Stimulated activated CD4-positive, alpha-beta T cell treated with anti-CD3 and anti-CD28 coated beads, Interleukin-2, amount 100 ng/mL, for 4 hours (primary cell): ENCODE measurements at regions not wholly inside any gene's neighbourhood (a gene's known extent, or its start where the extent isn't known, plus 50 kb on each side); places are given as distances from the start of the nearest gene placed in this dataset.

Source experiments
- DNase-seq: peaks from one replicate; pipeline ENCODE4 v3.0.0-alpha.2; 2020; ENCODE audit warnings: low read depth

DNA sequence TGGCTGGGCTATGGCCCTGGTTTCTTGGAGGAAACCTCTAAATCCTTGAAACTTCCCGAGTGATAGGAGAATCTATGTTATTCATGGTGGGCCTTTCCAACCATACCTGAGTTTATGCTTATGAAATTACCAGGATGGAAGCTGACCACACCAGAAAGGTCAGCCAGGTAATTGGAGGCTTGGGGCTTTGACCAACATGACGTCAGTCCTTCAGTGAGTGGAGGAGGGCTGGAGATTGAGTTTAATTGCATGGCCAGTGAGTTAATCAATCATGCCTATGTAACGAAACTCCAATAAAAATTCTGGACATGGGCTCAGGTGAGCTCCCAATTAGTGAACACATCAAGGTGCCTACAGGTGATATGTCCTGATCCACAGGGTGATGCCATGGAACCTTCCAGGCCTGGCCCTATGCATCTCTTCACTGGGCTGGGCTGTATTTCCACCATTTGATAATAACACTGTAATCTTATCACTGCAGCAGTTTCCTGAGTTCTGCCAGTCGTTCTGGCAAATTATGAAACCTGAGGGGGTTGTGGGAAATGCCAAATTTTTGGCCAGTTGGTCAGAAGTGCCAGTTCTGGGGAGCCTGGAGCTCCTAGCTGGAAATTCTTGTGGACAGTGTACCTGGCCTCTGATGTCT is 106.5 kb downstream of the CDH26 start:
- DNase-seq: no peak

GRCh38 chr20:60065741-60066437 is 107.7 kb downstream of the CDH26 start:
- DNase-seq: no peak

GRCh38 chr20:60066438-60066823 is 108.2 kb downstream of the CDH26 start:
- no peak for DNase-seq

GRCh38 chr20:60068509-60068908 is 110.3 kb downstream of the CDH26 start:
- DNase-seq: no peak

DNA sequence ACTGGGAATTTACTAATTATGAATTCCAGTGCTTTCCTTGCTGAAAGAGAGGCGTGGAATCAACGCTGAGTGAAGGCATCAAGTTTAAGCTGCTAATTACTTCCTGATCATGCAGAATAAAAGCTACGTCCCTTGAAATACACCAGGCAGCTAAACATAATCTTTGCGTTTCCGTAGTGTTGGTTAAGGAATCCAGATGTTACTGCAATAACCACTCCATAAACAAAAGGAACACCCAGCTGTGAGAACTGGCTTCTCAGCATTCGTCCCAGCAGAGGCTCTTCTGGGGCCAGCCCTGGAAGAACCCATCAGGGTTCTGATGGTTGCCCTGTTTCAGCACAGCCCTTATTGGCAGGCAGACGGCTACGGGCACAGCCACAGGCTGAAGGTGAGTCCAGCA is 111.4 kb downstream of the CDH26 start:
- DNase-seq: no peak

- DNase-seq: no peak
These were observed 112.6 kb downstream of the CDH26 start for GRCh38 chr20:60070791-60071190.

DNA sequence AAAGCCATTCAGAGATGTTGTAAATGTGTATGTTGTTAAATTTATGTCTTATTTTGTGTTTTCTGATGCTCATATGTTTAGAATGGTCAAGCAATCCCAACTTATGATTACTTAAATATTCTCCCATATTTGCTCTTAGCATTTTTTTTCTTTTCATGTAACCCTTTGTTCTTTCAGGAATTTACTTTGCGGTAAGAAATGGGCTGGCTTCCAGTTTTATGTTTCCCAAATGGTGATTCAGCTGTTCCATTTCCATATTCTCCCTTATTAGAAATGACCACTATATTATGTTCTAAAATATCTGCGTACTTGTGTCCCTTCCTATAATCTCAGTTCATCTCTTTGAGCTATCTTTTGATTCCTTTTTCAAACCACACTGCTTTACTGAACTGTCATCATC is 113.7 kb downstream of the CDH26 start:
- DNase-seq: no peak

DNA sequence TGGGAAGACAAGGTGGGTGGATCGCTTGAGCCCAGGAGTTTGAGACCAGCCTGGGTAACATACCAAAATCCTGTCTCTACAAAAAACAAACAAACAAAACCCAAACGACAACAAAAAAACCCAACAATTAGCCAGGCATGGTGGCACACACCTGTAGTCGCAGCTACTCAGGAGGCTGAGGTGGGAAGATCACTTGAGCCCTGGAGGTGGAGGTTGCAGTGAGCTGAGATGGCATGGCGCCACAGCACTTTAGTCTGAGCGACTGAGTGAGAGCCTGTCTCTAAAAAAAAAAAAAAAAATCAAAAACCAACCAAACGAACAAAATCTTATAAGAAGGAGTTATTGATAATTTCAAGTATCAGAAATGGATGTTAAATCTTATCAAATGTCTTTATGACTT is 114.9 kb downstream of the CDH26 start:
- no peak for DNase-seq

DNA sequence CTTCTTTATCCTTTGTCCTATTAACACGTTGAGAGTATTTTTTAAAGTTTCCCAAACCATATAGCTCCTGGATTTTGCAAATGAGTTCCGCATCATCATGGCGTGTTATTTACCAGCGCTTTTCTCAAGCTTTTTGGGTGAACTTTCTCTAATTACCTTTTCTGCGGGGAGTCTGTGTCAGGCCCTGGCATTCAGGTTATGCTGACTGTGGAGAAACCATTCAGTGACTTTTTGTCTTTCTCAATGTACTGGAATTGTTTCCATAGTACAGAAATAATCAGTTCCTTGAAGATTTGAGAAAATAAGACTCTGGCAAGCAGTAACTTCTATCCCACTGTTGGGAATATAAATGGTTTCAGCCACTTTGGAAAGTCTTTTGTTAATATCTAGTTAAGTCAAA is 115.3 kb downstream of the CDH26 start:
- no peak for DNase-seq

- no peak for DNase-seq
These were observed 116.1 kb downstream of the CDH26 start for GRCh38 chr20:60074276-60074675.

- no peak for DNase-seq
These were observed 120.4 kb downstream of the CDH26 start for GRCh38 chr20:60078351-60079250.

DNA sequence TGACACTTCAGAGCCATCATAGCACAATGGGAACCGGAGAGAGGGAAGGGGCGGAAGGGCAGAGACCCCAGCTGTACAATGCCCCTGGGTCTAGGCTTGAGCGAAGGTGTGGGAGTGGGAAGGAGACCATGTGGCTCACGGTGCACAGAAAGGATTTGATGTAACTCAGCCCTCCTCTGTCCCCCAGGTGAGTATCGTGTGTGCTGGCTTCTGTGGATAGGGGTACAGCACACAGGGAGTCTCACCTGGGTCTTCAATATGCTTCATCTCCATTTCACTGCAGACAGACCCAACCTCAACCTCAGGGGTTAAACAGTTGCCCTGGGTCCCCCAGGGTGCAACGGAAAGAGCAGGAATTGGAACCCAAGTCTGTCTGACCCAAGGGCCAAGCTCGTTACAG is 122.2 kb downstream of the CDH26 start:
- no peak for DNase-seq

DNA sequence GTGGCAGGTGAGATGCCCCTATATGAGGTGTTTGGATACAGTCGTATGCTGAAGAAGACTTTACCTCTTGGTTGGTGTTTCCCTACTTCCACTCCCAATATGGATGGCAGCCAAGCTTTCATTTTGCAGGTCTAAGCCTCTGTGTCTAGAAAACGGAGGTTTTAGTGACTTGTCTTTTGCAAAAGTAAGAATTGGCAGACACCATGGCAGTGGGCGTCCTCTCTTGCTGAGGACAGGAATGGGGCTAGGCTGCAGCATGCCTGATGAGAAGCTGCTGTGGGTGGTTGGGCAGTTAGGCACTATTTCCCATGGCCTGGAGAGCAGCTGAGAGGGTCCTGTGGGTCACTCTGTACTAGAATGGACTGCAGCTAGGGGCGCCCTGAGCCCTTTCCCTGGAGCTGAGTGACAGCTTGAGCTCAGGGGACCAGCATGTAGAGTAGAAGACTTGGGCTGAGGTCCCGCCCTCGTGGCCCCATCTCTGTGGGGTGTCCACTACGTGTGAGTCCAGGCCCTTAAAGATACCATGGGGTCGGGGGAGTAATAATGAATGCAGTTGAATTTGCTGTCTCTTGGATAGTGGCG is 127.4 kb downstream of the CDH26 start:
- DNase-seq: no peak

DNA sequence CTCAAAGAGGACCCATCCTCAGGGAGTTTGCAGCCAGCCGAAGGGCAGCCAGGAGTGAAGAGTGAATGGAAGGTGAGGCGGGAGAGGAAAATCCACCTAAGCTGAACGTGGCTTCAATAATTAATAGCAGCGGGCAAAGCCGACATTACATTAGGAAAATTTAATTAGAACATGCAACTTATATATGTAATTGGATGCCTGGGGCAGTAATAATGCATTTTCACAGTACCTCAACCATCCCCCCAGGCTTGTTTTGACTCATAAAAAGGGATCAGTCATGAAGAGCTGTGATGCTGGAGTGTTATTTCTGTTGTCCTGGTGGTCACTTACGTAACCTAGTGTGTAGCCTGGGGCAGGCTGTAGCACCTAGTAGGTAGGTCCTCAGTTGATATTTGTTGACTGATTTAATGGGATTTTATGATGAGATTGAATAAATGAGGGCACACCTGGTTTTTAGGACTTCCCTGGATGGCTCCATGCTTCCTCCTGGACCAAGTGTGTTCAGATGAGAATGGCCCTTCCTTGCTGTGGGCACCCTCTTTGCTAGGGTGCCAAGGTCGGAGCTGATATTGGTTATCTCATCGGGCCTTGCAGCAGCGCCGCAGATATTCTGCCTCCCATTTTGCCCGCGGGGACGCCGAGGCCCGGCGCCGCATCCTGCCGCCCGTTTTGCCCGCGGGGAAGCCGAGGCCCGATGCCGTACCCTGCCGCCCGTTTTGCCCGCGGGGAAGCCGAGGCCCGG is 128.8 kb downstream of the CDH26 start:
- no peak for DNase-seq

DNA sequence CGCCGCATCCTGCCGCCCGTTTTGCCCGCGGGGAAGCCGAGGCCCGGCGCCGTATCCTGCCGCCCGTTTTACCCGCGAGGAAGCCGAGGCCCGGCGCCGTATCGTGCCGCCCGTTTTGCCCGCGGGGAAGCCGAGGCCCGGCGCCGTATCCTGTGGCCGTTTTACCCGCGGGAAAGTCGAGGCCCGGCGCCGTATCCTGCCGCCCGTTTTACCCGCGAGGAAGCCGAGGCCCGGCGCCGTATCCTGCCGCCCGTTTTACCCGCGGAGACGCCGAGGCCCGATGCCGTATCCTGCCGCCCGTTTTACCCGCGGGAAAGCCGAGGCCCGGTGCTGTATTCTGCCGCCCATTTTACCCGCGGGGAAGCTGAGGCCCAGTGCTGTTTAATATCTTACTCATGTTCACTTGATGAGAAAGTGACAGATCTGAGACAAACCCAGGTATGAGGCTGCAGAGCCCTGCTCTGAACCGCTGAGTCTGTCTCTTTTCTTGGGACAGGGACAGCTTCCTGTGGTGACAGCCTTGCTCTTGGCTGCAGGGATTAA is 129.4 kb downstream of the CDH26 start:
- DNase-seq: no peak

- no peak for DNase-seq
These were observed 130.0 kb downstream of the CDH26 start for GRCh38 chr20:60088236-60088635.

- DNase-seq: no peak
These were observed 132.4 kb downstream of the CDH26 start for GRCh38 chr20:60090631-60091030.

GRCh38 chr20:60091305-60091704 is 133.1 kb downstream of the CDH26 start:
- no peak for DNase-seq

DNA sequence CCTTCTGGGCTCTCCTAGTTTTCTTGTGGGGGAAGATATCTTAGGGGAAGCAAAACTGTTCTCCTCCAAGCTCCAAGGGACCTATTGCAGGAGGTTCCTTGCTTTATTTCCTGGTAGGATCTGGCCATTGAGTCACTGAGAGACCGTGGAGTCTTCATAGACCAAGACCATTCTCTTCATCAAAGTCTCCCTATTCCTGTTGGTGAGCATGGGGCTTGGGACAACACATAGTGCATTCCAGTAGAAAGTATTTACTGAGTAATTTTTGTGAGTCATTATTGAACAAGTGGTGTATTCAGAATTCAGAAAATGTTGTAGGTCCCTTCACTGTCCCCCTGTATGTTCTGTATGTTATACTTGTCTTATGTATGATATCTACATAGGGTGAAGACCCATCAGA is 133.6 kb downstream of the CDH26 start:
- no peak for DNase-seq

DNA sequence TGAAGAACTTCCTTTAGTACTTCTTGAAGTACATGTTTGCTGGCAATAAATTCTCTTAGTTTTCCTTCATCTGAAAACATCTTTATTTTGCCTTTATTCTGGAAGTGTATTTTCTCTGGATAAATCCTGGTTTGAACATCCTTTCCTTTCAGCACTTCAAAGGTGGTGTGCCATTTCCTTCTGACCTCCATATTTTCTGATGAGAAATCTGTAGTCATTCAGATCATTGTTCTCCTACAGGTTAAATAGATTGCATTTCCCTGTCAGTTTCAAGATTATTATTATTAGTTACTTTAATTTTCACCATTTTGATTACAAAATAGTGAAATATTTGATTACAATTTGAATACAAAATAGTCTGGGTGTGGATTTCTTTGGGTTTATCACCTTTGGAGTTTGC is 134.5 kb downstream of the CDH26 start:
- no peak for DNase-seq

GRCh38 chr20:60095456-60095855 is 137.2 kb downstream of the CDH26 start:
- no peak for DNase-seq

DNA sequence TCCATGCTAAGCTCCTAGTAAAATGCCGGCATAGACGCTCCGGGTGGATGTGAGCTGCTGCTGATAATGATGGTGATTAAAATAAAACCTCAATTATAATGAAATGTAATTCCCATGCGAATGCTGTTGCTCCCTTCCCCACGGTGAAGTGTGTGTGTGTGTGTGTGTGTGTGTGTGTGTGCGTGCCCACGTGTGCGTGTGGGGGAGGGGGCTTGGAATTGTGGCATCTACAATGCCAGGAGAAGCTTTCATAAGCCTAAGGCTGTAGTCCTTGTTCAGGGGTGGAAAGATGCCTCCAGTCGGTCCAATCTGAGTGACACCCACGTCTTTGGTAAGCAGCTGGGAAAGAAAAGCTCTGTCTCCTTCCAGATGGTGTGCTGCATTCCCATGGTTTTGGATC is 137.9 kb downstream of the CDH26 start:
- DNase-seq: no peak
